SK-N-SH treated with all-trans-retinoic acid at 6 μM for 48 hours (cell line): ENCODE measurements at regions not wholly inside any gene's neighbourhood (a gene's known extent, or its start where the extent isn't known, plus 50 kb on each side); places are given as distances from the start of the nearest gene placed in this dataset.
A peak's percentile ranks its signal among the peaks of the same experiment; 100 is the strongest.

Experiments
- ATAC-seq: fragments of 200-7000 bp; cut with Tn5 transposase; 3 replicates; pipeline ENCODE4 v1.9.1; 2020; ENCODE audit warnings: mild to moderate bottlenecking, moderate library complexity
- ARNTL ChIP-seq: fragments of 450-650 bp; formaldehyde crosslinking; IDR thresholded peaks from 2 replicates; pipeline ENCODE4 v1.5.0; 2020; ENCODE audit warnings: low read depth, mild to moderate bottlenecking, moderate library complexity, borderline replicate concordance
- BACH2 ChIP-seq: fragments of 250-450 bp; sonication (Bioruptor Pico); IDR thresholded peaks from 2 replicates; pipeline ENCODE4 v1.9.0; 2021; ENCODE audit warnings: mild to moderate bottlenecking, borderline replicate concordance
- CSDC2 ChIP-seq: fragments of 250-450 bp; sonication (Bioruptor Pico); IDR thresholded peaks from 2 replicates; pipeline ENCODE4 v1.5.0; 2020; ENCODE audit warnings: mild to moderate bottlenecking, moderate library complexity
- ESRRG ChIP-seq: fragments of 250-450 bp; sonication (Bioruptor Pico); IDR thresholded peaks from 2 replicates; pipeline ENCODE4 v1.6.1; 2021; ENCODE audit warnings: mild to moderate bottlenecking
- PPARA ChIP-seq: fragments of 250-450 bp; sonication (Bioruptor Pico); IDR thresholded peaks from 2 replicates; pipeline ENCODE4 v1.5.0; 2020; ENCODE audit warnings: mild to moderate bottlenecking, borderline replicate concordance
- RARB ChIP-seq: fragments of 250-450 bp; sonication (Bioruptor Pico); IDR thresholded peaks from 2 replicates; pipeline ENCODE4 v1.8.0; 2021; ENCODE audit warnings: mild to moderate bottlenecking, moderate library complexity
- SNAI2 ChIP-seq: fragments of 250-450 bp; sonication (Bioruptor Pico); IDR thresholded peaks from 2 replicates; pipeline ENCODE4 v1.5.0; 2020; ENCODE audit warnings: mild to moderate bottlenecking, moderate library complexity
- TCF4 ChIP-seq: fragments of 250-450 bp; sonication (Bioruptor Pico); IDR thresholded peaks from 2 replicates; pipeline ENCODE4 v1.8.0; 2021; ENCODE audit warnings: mild to moderate bottlenecking, moderate library complexity, borderline replicate concordance
- TOX ChIP-seq: fragments of 250-450 bp; sonication (Bioruptor Pico); IDR thresholded peaks from 2 replicates; pipeline ENCODE4 v1.8.0; 2021; ENCODE audit warnings: mild to moderate bottlenecking, moderate library complexity, borderline replicate concordance
- ZC3H10 ChIP-seq: fragments of 250-450 bp; sonication (Bioruptor Pico); IDR thresholded peaks from 2 replicates; pipeline ENCODE4 v1.5.1; 2021; ENCODE audit warnings: mild to moderate bottlenecking, moderate library complexity
- ZFP3 ChIP-seq: fragments of 250-450 bp; sonication (Bioruptor Pico); IDR thresholded peaks from 2 replicates; pipeline ENCODE4 v1.5.0; 2020; ENCODE audit warnings: mild to moderate bottlenecking, moderate library complexity
- ZFP30 ChIP-seq: fragments of 450-650 bp; formaldehyde crosslinking; IDR thresholded peaks from 2 replicates; pipeline ENCODE4 v1.5.0; 2022; ENCODE audit warnings: mild to moderate bottlenecking, moderate library complexity
- ZNF70 ChIP-seq: fragments of 450-650 bp; formaldehyde crosslinking; IDR thresholded peaks from 2 replicates; pipeline ENCODE4 v1.5.0; 2020; ENCODE audit warnings: mild to moderate bottlenecking, moderate library complexity
- ZNF8 ChIP-seq: fragments of 450-650 bp; formaldehyde crosslinking; IDR thresholded peaks from 2 replicates; pipeline ENCODE4 v1.5.0; 2020; ENCODE audit warnings: mild to moderate bottlenecking, moderate library complexity
- TF ChIP-seq, protein P1 (sequence below): fragments of 250-450 bp; sonication (Bioruptor Pico); IDR thresholded peaks from 2 replicates; pipeline ENCODE4 v1.5.1; 2020; ENCODE audit warnings: low read depth, mild to moderate bottlenecking, moderate library complexity
- TF ChIP-seq, protein P2 (sequence below): fragments of 250-450 bp; sonication (Bioruptor Pico); IDR thresholded peaks from 2 replicates; pipeline ENCODE4 v1.8.0; 2020; ENCODE audit warnings: mild to moderate bottlenecking, moderate library complexity, borderline replicate concordance
- TF ChIP-seq, protein P3 (sequence below): fragments of 250-450 bp; sonication (Bioruptor Pico); IDR thresholded peaks from 2 replicates; pipeline ENCODE4 v1.8.0; 2021; ENCODE audit warnings: low read depth, mild to moderate bottlenecking, moderate library complexity, borderline replicate concordance
- TF ChIP-seq, protein P4 (sequence below): fragments of 250-450 bp; sonication (Bioruptor Pico); IDR thresholded peaks from 2 replicates; pipeline ENCODE4 v1.5.1; 2021; ENCODE audit warnings: mild to moderate bottlenecking, moderate library complexity
- TF ChIP-seq, protein P5 (sequence below): fragments of 250-450 bp; sonication (Bioruptor Pico); IDR thresholded peaks from 2 replicates; pipeline ENCODE4 v1.5.0; 2020; ENCODE audit warnings: mild to moderate bottlenecking, moderate library complexity

DNA sequence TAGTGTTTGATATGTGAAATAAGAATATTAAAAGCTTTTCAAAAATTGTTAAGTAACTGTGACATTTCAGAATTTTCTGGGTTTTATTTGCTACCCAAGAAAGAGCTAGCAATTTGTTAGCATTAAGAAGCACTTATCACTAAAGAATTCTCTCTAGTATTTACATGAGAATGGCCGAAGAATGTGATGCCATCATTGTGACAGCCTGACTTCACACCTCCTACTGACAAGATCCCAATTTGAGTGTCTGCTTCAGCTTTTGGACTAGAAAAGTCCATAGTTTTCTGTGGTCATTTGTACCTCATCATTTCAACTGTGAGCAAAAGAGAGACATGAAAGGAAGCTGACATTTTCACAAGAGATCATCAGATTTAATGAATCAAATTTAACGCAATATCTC, 548.1 kb upstream of the AGTR1 start:
- no peak for ATAC-seq
- no peak for TF ChIP-seq ESRRG (CRISPR knock-in tag)
- TF ChIP-seq ZFP3 = no peak
- no peak for TF ChIP-seq ZNF8 (CRISPR knock-in tag)
- TF ChIP-seq ARNTL (CRISPR knock-in tag) = no peak
- no peak for TF ChIP-seq CSDC2 (CRISPR knock-in tag)

DNA sequence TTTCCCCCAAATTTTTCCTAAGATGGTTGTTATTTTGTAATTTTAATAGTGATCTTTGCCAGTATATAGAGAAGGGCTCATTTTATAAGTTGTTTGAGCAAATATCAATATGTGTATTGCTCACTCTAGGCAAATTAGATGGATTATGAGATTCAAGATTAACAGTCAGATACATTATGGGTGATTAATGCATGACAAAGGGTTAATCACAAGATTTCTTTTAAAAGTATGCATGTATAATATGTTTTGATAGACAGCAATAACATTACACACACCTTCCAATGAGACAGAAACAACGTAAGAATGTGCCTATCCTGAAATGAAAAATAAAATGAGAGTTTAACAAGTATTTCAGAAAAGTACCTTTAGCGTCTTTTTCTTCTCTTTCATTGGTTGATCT, 547.6 kb upstream of the AGTR1 start:
- no peak for ATAC-seq
- TF ChIP-seq ARNTL (CRISPR knock-in tag) (no peak), ZC3H10 (CRISPR knock-in tag) (no peak), ZFP3 (no peak), ZFP30 (CRISPR knock-in tag) (no peak), ZNF70 (CRISPR knock-in tag) (no peak), TOX (CRISPR knock-in tag) (no peak), PPARA (CRISPR knock-in tag) (no peak), ESRRG (CRISPR knock-in tag) (no peak)
- TF ChIP-seq, protein P1, sequence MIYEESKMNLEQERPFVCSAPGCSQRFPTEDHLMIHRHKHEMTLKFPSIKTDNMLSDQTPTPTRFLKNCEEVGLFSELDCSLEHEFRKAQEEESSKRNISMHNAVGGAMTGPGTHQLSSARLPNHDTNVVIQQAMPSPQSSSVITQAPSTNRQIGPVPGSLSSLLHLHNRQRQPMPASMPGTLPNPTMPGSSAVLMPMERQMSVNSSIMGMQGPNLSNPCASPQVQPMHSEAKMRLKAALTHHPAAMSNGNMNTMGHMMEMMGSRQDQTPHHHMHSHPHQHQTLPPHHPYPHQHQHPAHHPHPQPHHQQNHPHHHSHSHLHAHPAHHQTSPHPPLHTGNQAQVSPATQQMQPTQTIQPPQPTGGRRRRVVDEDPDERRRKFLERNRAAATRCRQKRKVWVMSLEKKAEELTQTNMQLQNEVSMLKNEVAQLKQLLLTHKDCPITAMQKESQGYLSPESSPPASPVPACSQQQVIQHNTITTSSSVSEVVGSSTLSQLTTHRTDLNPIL = no peak
- TF ChIP-seq, protein P2, sequence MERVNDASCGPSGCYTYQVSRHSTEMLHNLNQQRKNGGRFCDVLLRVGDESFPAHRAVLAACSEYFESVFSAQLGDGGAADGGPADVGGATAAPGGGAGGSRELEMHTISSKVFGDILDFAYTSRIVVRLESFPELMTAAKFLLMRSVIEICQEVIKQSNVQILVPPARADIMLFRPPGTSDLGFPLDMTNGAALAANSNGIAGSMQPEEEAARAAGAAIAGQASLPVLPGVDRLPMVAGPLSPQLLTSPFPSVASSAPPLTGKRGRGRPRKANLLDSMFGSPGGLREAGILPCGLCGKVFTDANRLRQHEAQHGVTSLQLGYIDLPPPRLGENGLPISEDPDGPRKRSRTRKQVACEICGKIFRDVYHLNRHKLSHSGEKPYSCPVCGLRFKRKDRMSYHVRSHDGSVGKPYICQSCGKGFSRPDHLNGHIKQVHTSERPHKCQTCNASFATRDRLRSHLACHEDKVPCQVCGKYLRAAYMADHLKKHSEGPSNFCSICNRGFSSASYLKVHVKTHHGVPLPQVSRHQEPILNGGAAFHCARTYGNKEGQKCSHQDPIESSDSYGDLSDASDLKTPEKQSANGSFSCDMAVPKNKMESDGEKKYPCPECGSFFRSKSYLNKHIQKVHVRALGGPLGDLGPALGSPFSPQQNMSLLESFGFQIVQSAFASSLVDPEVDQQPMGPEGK (CRISPR knock-in tag) = no peak
- TF ChIP-seq, protein P3, sequence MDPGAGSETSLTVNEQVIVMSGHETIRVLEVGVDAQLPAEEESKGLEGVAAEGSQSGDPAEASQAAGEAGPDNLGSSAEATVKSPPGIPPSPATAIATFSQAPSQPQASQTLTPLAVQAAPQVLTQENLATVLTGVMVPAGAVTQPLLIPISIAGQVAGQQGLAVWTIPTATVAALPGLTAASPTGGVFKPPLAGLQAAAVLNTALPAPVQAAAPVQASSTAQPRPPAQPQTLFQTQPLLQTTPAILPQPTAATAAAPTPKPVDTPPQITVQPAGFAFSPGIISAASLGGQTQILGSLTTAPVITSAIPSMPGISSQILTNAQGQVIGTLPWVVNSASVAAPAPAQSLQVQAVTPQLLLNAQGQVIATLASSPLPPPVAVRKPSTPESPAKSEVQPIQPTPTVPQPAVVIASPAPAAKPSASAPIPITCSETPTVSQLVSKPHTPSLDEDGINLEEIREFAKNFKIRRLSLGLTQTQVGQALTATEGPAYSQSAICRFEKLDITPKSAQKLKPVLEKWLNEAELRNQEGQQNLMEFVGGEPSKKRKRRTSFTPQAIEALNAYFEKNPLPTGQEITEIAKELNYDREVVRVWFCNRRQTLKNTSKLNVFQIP (CRISPR knock-in tag) = no peak
- TF ChIP-seq, all 23 proteins: peak for 0

DNA sequence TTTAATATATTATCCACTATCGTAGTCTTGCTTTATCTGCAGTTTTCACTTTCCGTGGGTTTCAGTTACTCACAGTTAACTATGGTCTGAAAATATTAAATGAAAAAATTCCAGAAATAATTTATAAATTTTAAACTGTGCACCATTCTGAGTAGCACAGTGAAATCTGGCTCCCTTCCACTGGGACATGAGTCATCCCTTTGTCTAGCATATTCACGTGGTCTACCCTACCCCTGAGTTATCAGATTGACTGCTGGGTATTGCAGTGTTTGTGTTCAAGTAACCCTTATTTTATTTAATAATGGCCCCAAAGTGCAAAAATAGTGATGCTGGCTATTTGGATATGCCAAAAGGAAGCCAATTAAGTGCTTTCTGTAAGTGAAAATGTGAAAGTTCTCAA, 539.5 kb upstream of the AGTR1 start:
- TF ChIP-seq BACH2 (CRISPR knock-in tag) (no peak), ARNTL (CRISPR knock-in tag) (no peak), ZNF70 (CRISPR knock-in tag) (no peak), ZNF8 (CRISPR knock-in tag) (no peak), TOX (CRISPR knock-in tag) (no peak), ZFP30 (CRISPR knock-in tag) (no peak), RARB (CRISPR knock-in tag) (no peak), TCF4 (CRISPR knock-in tag) (no peak), SNAI2 (no peak), PPARA (CRISPR knock-in tag) (no peak)
- TF ChIP-seq, protein P2 (CRISPR knock-in tag) = no peak
- TF ChIP-seq, protein P4, sequence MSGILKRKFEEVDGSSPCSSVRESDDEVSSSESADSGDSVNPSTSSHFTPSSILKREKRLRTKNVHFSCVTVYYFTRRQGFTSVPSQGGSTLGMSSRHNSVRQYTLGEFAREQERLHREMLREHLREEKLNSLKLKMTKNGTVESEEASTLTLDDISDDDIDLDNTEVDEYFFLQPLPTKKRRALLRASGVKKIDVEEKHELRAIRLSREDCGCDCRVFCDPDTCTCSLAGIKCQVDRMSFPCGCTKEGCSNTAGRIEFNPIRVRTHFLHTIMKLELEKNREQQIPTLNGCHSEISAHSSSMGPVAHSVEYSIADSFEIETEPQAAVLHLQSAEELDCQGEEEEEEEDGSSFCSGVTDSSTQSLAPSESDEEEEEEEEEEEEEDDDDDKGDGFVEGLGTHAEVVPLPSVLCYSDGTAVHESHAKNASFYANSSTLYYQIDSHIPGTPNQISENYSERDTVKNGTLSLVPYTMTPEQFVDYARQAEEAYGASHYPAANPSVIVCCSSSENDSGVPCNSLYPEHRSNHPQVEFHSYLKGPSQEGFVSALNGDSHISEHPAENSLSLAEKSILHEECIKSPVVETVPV (CRISPR knock-in tag) = no peak
- TF ChIP-seq, protein P5, sequence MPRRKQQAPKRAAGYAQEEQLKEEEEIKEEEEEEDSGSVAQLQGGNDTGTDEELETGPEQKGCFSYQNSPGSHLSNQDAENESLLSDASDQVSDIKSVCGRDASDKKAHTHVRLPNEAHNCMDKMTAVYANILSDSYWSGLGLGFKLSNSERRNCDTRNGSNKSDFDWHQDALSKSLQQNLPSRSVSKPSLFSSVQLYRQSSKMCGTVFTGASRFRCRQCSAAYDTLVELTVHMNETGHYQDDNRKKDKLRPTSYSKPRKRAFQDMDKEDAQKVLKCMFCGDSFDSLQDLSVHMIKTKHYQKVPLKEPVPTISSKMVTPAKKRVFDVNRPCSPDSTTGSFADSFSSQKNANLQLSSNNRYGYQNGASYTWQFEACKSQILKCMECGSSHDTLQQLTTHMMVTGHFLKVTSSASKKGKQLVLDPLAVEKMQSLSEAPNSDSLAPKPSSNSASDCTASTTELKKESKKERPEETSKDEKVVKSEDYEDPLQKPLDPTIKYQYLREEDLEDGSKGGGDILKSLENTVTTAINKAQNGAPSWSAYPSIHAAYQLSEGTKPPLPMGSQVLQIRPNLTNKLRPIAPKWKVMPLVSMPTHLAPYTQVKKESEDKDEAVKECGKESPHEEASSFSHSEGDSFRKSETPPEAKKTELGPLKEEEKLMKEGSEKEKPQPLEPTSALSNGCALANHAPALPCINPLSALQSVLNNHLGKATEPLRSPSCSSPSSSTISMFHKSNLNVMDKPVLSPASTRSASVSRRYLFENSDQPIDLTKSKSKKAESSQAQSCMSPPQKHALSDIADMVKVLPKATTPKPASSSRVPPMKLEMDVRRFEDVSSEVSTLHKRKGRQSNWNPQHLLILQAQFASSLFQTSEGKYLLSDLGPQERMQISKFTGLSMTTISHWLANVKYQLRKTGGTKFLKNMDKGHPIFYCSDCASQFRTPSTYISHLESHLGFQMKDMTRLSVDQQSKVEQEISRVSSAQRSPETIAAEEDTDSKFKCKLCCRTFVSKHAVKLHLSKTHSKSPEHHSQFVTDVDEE (CRISPR knock-in tag) = no peak
- TF ChIP-seq, protein P1 = no peak
- peak; percentile 88 for ATAC-seq
